ENCODE measurements at regions not wholly inside any gene's neighbourhood (a gene's known extent, or its start where the extent isn't known, plus 50 kb on each side); places are given as distances from the start of the nearest gene placed in this dataset.

GRCh38 chr7:156014201-156014600, 201.9 kb upstream of the SHH start:
- TF ChIP-seq CTCF (IDR thresholded peaks at IDR 0.05) = no peak
- TF ChIP-seq POLR2A (IDR thresholded peaks at IDR 0.05) = no peak
- no peak for TF ChIP-seq EP300 (IDR thresholded peaks at IDR 0.05)

Measured in upper lobe of left lung (tissue), 4 donors.